IMR-90 (cell line): ENCODE measurements at regions not wholly inside any gene's neighbourhood (a gene's known extent, or its start where the extent isn't known, plus 50 kb on each side); places are given as distances from the start of the nearest gene placed in this dataset.

Experiments used
- ATAC-seq: fragments of 200-7000 bp; cut with Tn5 transposase; 2 replicates; pipeline ENCODE4 v1.9.1; 2020; ENCODE audit warnings: low read depth, mild to moderate bottlenecking, moderate library complexity
- BruUV-seq: library from RNA; stranded (reverse); fragments of 400-500 nt; replicated peaks from 2 replicates; lab custom pipeline; 2021; lab: Mats Ljungman, UMichigan
- CTCF ChIA-PET: fragments of 300-600 bp; formaldehyde crosslinking; extraction: SDS; loops from one replicate; lab custom pipeline; 2021; ENCODE audit warnings: antibody characterized with exemption; lab: Yijun Ruan, JAX
- POLR2A ChIA-PET: fragments of 300-600 bp; sonication (Branson Sonifier 250); formaldehyde crosslinking; loops from one replicate; lab custom pipeline; 2022; ENCODE audit warnings: antibody characterized with exemption; ENCODE audit not compliant: unreplicated experiment; lab: Charles Lee
- DNase-seq: peaks from one replicate; pipeline ENCODE4 v3.0.0; 2013
- H2AFZ ChIP-seq: replicated peaks from 2 replicates; pipeline ENCODE3; 2013; ENCODE audit warnings: low read length, mild to moderate bottlenecking; ENCODE audit not compliant: poor library complexity
- H2AK5ac ChIP-seq: 2 replicates; pipeline ENCODE4 v1.6.1; 2013; ENCODE audit warnings: low read depth, low read length, inconsistent platforms
- H2AK9ac ChIP-seq: replicated peaks from 2 replicates; pipeline ENCODE3; 2013; ENCODE audit warnings: mild to moderate bottlenecking, low read depth, low read length, moderate library complexity; ENCODE audit not compliant: poor library complexity
- H2BK120ac ChIP-seq: 2 replicates; pipeline ENCODE4 v1.6.1; 2013; ENCODE audit warnings: low read depth, low read length, inconsistent platforms
- H2BK15ac ChIP-seq: 3 replicates; pipeline ENCODE4 v1.6.1; 2013; ENCODE audit warnings: low read depth, low read length, inconsistent platforms
- H2BK20ac ChIP-seq: 2 replicates; pipeline ENCODE4 v1.6.1; 2013; ENCODE audit warnings: low read depth, mild to moderate bottlenecking, inconsistent platforms, low read length, moderate library complexity
- H2BK5ac ChIP-seq: 2 replicates; pipeline ENCODE4 v1.6.1; 2013; ENCODE audit warnings: mild to moderate bottlenecking, low read depth, low read length, inconsistent platforms; ENCODE audit not compliant: poor library complexity, severe bottlenecking
- H3K14ac ChIP-seq: replicated peaks from 2 replicates; pipeline ENCODE4 v1.6.1; 2013; ENCODE audit warnings: low read depth, low read length, inconsistent platforms
- H3K18ac ChIP-seq: 2 replicates; pipeline ENCODE4 v1.6.1; 2013; ENCODE audit warnings: low read depth, low read length, control low read depth
- H3K23ac ChIP-seq: 2 replicates; pipeline ENCODE4 v1.6.1; 2013; ENCODE audit warnings: low read depth, low read length, inconsistent platforms
- H3K27ac ChIP-seq: 2 replicates; pipeline ENCODE4 v1.5.1; 2013; ENCODE audit warnings: mild to moderate bottlenecking, control low read depth, low read length; ENCODE audit not compliant: insufficient read depth
- H3K27me3 ChIP-seq: 2 replicates; pipeline ENCODE4 v1.6.1; 2013; ENCODE audit warnings: low read length; ENCODE audit not compliant: control insufficient read depth, insufficient read depth
- H3K36me3 ChIP-seq: 2 replicates; pipeline ENCODE4 v1.6.1; 2013; ENCODE audit warnings: low read length, mixed read lengths; ENCODE audit not compliant: control insufficient read depth, insufficient read depth
- H3K4ac ChIP-seq: 2 replicates; pipeline ENCODE4 v1.6.1; 2013; ENCODE audit warnings: low read depth, low read length, inconsistent platforms
- H3K4me1 ChIP-seq: 2 replicates; pipeline ENCODE4 v1.6.1; 2013; ENCODE audit warnings: low read length, mixed read lengths; ENCODE audit not compliant: control insufficient read depth, insufficient read depth
- H3K4me2 ChIP-seq: 2 replicates; pipeline ENCODE4 v1.6.1; 2013; ENCODE audit warnings: low read depth, mild to moderate bottlenecking, control low read depth, low read length, moderate library complexity
- H3K4me3 ChIP-seq: 2 replicates; pipeline ENCODE4 v1.5.1; 2013; ENCODE audit warnings: low read depth, mild to moderate bottlenecking, control low read depth, low read length, moderate library complexity; ENCODE audit not compliant: insufficient read depth
- H3K56ac ChIP-seq: 2 replicates; pipeline ENCODE4 v1.6.1; 2013; ENCODE audit warnings: low read length, inconsistent platforms; ENCODE audit not compliant: insufficient read depth; ENCODE audit errors: extremely low read depth
- H3K79me1 ChIP-seq, 2 experiments: 2 replicates each; pipeline ENCODE4 v1.6.1; 2013; ENCODE audit warnings: low read length in 2 of 2, inconsistent platforms in 1 of 2, low read depth in 1 of 2
- H3K9ac ChIP-seq: 2 replicates; pipeline ENCODE4 v1.6.1; 2013; ENCODE audit warnings: low read depth, low read length, control low read depth
- H3K9me1 ChIP-seq: 2 replicates; pipeline ENCODE4 v1.6.1; 2013; ENCODE audit warnings: low read length, inconsistent platforms; ENCODE audit not compliant: insufficient read depth
- H3K9me3 ChIP-seq: 2 replicates; pipeline ENCODE4 v1.6.1; 2013; ENCODE audit warnings: low read length; ENCODE audit not compliant: control insufficient read depth, insufficient read depth
- H4K20me1 ChIP-seq: 2 replicates; pipeline ENCODE4 v1.6.1; 2013; ENCODE audit warnings: low read length, inconsistent platforms; ENCODE audit not compliant: insufficient read depth
- H4K5ac ChIP-seq: 2 replicates; pipeline ENCODE4 v1.6.1; 2013; ENCODE audit warnings: mild to moderate bottlenecking, low read depth, low read length, control low read depth
- H4K8ac ChIP-seq, 2 experiments: 2 replicates each; pipeline ENCODE4 v1.6.1; 2013; ENCODE audit warnings: low read depth in 2 of 2, low read length in 2 of 2, control low read depth in 1 of 2, inconsistent platforms in 1 of 2
- H4K91ac ChIP-seq: 2 replicates; pipeline ENCODE4 v1.6.1; 2013; ENCODE audit warnings: low read depth, low read length, inconsistent platforms; ENCODE audit not compliant: insufficient read depth
- CEBPB ChIP-seq: IDR thresholded peaks from 2 replicates; pipeline ENCODE4 v1.6.1; 2012; ENCODE audit warnings: low read depth, low read length, improper control_type of control experiment
- MXI1 ChIP-seq: IDR thresholded peaks from 2 replicates; pipeline ENCODE4 v1.6.1; 2012; ENCODE audit warnings: low read depth, mild to moderate bottlenecking, low read length, moderate library complexity, borderline replicate concordance
- RAD21 ChIP-seq: IDR thresholded peaks from 2 replicates; pipeline ENCODE4 v1.6.1; 2012; ENCODE audit warnings: low read length, improper control_type of control experiment
- RFX5 ChIP-seq: IDR thresholded peaks from 2 replicates; pipeline ENCODE4 v1.8.0; 2012; ENCODE audit warnings: low read depth, mild to moderate bottlenecking, low read length, moderate library complexity
- SMC3 ChIP-seq: fragments of 150-350 bp; IDR thresholded peaks from 2 replicates; pipeline ENCODE4 v1.6.1; 2016; ENCODE audit warnings: low read depth, mild to moderate bottlenecking, antibody characterized with exemption, low read length, moderate library complexity
- WGBS, 2 experiments: methylation state at CpG; one replicate each; pipeline versions ENCODE4 v1.1.5 to v1.1.7; 2013; ENCODE audit warnings: missing lambda C conversion rate in 2 of 2; ENCODE audit not compliant: insufficient read length in 1 of 2; ENCODE audit errors: extremely low coverage in 2 of 2; 5-methylcytosine and 5-hydroxymethylcytosine counted together
- dilution Hi-C: fragments of 300-500 bp; cut with HindIII; formaldehyde crosslinking; loops from one replicate; pipeline ENCODE4 v1.14.3; 2018; ENCODE audit warnings: low sequenced_read_pairs; ENCODE audit not compliant: unreplicated experiment
- in situ Hi-C: fragments of 300-500 bp; cut with MboI; formaldehyde crosslinking; loops from 3 replicates; pipeline ENCODE4 v1.14.3; 2019; ENCODE audit warnings: low sequenced_read_pairs, inconsistent platforms, mixed read lengths
- intact Hi-C: fragments of 100-400 bp; cut with micrococcal nuclease; formaldehyde crosslinking; loops from 2 replicates; pipeline ENCODE4 v1.10.0; 2022
- TF ChIP-seq, protein P1 (sequence below): conservative IDR thresholded peaks from 2 replicates; pipeline ENCODE4 v1.5.1; 2012; ENCODE audit warnings: mild to moderate bottlenecking, low read depth, low read length, improper control_type of control experiment
- TF ChIP-seq, protein P2 (sequence below): fragments of 150-350 bp; IDR thresholded peaks from 2 replicates; pipeline ENCODE4 v1.6.1; 2016; ENCODE audit warnings: low read depth, mild to moderate bottlenecking, low read length, moderate library complexity, borderline replicate concordance

DNA sequence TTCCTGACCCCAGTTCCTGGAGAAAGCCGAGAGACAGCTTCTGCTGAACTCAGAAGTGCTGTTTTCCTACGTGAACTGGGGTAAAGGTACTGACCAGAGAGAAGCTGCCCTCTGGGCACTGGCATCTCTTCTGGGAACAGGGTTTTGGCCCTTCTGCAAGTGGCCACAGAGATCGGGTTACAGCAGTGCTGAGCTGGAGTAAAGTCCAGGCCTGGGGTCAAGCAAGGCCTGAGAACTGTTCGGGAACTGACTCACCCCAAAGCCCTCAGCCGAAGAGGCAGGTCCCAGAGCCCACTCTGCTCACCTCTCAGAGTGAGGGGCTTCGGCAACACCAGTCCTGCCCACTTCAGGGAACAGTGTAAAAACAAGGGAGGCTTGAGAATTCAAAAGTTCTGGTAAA is 177.2 kb upstream of the RUNX1 start:
- Histone ChIP-seq H2AFZ (peak overlapping the region; percentile 76), H2AK9ac (peak overlapping the region; percentile 31), H2AK5ac (peak overlapping the region; percentile 47), H3K79me1 (no peaks in the 10 kb centered on the region), H3K14ac (peak overlapping the region; percentile 68), H3K56ac (no peak overlapping the region), H3K4me2 (peak overlapping the region; percentile 34; the same call in 1 of the 2 replicates), H3K23ac (no peak overlapping the region), H3K27me3 (no peaks in the 10 kb centered on the region), H4K20me1 (no peaks in the 10 kb centered on the region), H3K9me1 (peaks cover 21% of the 10 kb centered on the region), H2BK15ac (peak overlapping the region; percentile 12; the same call in 1 of the 3 replicates), H3K9me3 (no peaks in the 10 kb centered on the region), H4K91ac (peak overlapping the region; percentile 55), H4K5ac (peak overlapping the region; percentile 14; the same call in 1 of the 2 replicates), H4K8ac (peak overlapping the region in 1 of 2 experiments; percentile 57; a peak in 1 of 4 replicates), H3K4ac (peak overlapping the region; percentile 66; the same call in 1 of the 2 replicates), H2BK20ac (peak overlapping the region; percentile 84), H3K4me3 (no peak overlapping the region), H2BK5ac (no peak overlapping the region), H3K18ac (peak overlapping the region; percentile 63; the same call in 1 of the 2 replicates), H3K4me1 (peaks cover 15% of the 10 kb centered on the region), H3K36me3 (no peaks in the 10 kb centered on the region), H3K27ac (no peak overlapping the region), H2BK120ac (peak overlapping the region; percentile 80), H3K9ac (no peak overlapping the region)
- BruUV-seq, result no TSS peak
- DNase-seq (peak; percentile 75), ATAC-seq (peak; percentile 92)
- dilution Hi-C loops, result no loop called here
- WGBS, 2 experiments, result no CpG with 5 or more reads among the region's 6 CpGs
- ChIA-PET POLR2A (interaction anchor here (0.6 kb wide), 1 partner anchor 755 kb away, joined by 4 read pairs; no protein-coding TSS in a partner anchor), CTCF (no interaction called here)
- in situ Hi-C loops, result no loop called here
- intact Hi-C loops, result no loop called here
- TF ChIP-seq CEBPB, result no peak
- TF ChIP-seq SMC3, result peak; percentile 10; the same call in 1 of the 2 replicates
- TF ChIP-seq RAD21, result 0 out of 2 replicates have a peak, but pooled peaks have one; percentile 2
- no peak for TF ChIP-seq RFX5
- TF ChIP-seq, protein P1, sequence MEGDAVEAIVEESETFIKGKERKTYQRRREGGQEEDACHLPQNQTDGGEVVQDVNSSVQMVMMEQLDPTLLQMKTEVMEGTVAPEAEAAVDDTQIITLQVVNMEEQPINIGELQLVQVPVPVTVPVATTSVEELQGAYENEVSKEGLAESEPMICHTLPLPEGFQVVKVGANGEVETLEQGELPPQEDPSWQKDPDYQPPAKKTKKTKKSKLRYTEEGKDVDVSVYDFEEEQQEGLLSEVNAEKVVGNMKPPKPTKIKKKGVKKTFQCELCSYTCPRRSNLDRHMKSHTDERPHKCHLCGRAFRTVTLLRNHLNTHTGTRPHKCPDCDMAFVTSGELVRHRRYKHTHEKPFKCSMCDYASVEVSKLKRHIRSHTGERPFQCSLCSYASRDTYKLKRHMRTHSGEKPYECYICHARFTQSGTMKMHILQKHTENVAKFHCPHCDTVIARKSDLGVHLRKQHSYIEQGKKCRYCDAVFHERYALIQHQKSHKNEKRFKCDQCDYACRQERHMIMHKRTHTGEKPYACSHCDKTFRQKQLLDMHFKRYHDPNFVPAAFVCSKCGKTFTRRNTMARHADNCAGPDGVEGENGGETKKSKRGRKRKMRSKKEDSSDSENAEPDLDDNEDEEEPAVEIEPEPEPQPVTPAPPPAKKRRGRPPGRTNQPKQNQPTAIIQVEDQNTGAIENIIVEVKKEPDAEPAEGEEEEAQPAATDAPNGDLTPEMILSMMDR, result no peak
- TF ChIP-seq, protein P2, sequence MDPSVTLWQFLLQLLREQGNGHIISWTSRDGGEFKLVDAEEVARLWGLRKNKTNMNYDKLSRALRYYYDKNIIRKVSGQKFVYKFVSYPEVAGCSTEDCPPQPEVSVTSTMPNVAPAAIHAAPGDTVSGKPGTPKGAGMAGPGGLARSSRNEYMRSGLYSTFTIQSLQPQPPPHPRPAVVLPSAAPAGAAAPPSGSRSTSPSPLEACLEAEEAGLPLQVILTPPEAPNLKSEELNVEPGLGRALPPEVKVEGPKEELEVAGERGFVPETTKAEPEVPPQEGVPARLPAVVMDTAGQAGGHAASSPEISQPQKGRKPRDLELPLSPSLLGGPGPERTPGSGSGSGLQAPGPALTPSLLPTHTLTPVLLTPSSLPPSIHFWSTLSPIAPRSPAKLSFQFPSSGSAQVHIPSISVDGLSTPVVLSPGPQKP, result no peak
- TF ChIP-seq MXI1, result no peak
